Retinal pigment epithelial cell (primary cell): ENCODE measurements at regions not wholly inside any gene's neighbourhood (a gene's known extent, or its start where the extent isn't known, plus 50 kb on each side); places are given as distances from the start of the nearest gene placed in this dataset.

Source experiments
- DNase-seq: peaks from one replicate; pipeline ENCODE4 v3.0.0-alpha.2; 2010; ENCODE audit warnings: low read depth
- H3K4me3 ChIP-seq: 2 replicates; pipeline ENCODE4 v1.5.1; 2011; ENCODE audit warnings: mild to moderate bottlenecking, low read length, control low read depth, moderate library complexity
- CTCF ChIP-seq: conservative IDR thresholded peaks from 2 replicates; pipeline ENCODE4 v1.5.1; 2011; ENCODE audit warnings: low read depth, low read length, control low read depth, inconsistent platforms

DNA sequence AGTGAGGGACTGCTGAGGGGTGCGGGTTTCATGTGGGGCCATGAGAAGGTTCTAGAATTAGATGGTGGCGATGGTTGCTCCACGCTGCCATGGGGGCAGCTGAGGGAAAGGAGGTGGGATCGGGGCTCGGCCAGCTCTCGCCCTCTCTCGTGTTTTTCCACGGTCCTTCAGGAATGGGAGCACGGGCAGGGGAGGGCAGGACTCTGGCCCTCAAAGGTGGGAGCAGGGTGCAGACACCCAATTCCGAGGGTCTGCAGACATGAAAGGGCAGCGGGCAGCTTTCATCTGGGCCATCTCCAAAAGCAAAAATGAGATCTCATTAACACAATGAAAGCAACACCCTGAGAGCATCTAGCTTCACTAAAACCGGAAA is 53.4 kb upstream of the SALL3 start:
- no peak for TF ChIP-seq CTCF
- DNase-seq = no peak
- no peak overlapping the region for H3K4me3 ChIP-seq

GRCh38 chr18:78927156-78927555 is 52.5 kb upstream of the SALL3 start:
- H3K4me3 ChIP-seq = no peak overlapping the region
- DNase-seq = no peak
- no peak for TF ChIP-seq CTCF

- DNase-seq = no peak
- TF ChIP-seq CTCF = no peak
- H3K4me3 ChIP-seq = no peak overlapping the region
These were observed 52.0 kb upstream of the SALL3 start for GRCh38 chr18:78927616-78928015.

DNA sequence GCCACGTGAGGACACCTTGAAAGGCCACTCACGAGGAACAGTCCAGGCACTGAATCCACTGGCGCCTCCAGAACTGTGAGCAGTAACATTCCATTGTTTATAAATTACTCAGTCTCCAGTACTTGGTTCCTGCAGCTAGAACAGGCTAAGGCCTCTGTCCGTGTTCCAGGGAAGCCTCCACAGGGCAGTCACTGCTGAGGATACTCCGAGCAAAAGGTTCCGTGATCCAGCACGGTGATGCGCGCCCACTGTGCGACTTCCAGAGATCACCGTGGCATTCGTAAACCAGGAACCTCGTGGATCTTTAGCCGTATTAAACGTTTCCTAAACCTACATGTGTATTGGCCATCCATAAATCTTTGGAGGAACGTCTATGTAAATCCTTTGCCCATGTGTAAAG is 51.5 kb upstream of the SALL3 start:
- no peak for DNase-seq
- no peak overlapping the region for H3K4me3 ChIP-seq
- TF ChIP-seq CTCF = no peak

DNA sequence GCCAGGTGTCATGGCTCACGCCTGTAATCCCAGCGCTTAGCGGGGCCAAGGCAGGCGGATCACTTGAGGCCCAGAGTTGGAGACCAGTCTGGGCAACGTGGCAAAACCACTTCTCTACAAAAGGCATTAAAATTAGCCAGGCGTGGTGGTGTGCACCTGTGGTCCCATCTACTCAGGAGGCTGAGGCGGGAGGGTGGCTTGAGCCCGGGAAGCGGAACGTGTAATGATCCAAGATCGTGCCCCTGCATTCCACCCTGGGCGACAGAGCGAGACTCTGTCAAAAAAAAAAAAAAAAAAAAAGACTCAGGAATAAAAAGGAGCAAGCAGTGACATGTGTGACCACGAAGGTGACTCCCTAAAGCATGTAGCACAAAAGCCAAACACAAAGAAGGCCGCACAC is 50.1 kb upstream of the SALL3 start:
- no peak overlapping the region for H3K4me3 ChIP-seq
- TF ChIP-seq CTCF = no peak
- DNase-seq = no peak
